H1 (cell line): ENCODE measurements at regions not wholly inside any gene's neighbourhood (a gene's known extent, or its start where the extent isn't known, plus 50 kb on each side); places are given as distances from the start of the nearest gene placed in this dataset.

Source experiments
- ASH2L ChIP-seq: fragments of 200-600, 300-600 bp; sonication (generic); IDR thresholded peaks from one replicate; pipeline ENCODE4 v1.7.1; 2017; ENCODE audit warnings: low read length
- EP300 ChIP-seq, 2 experiments: IDR thresholded peaks; 1 replicate in 1 of 2; 2 replicates in 1 of 2; pipeline ENCODE4 v1.6.1; 2011 to 2012; ENCODE audit warnings: low read depth in 2 of 2, low read length in 2 of 2, mild to moderate bottlenecking in 2 of 2, borderline replicate concordance in 1 of 2, inconsistent platforms in 1 of 2, moderate library complexity in 1 of 2
- GABPA ChIP-seq: IDR thresholded peaks from 2 replicates; pipeline ENCODE4 v1.6.1; 2011; ENCODE audit warnings: mild to moderate bottlenecking, low read length, moderate library complexity, borderline replicate concordance; ENCODE audit not compliant: insufficient read depth
- POLR2A ChIP-seq, 2 experiments: IDR thresholded peaks; 1 replicate in 1 of 2; 2 replicates in 1 of 2; pipeline ENCODE4 v1.6.1; 2011; ENCODE audit warnings: low read depth in 2 of 2, low read length in 2 of 2, mild to moderate bottlenecking in 2 of 2; ENCODE audit errors: control extremely low read depth in 1 of 2
- SAP30 ChIP-seq: fragments of 300-600 bp; sonication (generic); IDR thresholded peaks from 2 replicates; pipeline ENCODE4 v1.7.1; 2012; ENCODE audit warnings: low read length, moderate library complexity, mild to moderate bottlenecking, inconsistent platforms; ENCODE audit not compliant: insufficient read depth, insufficient replicate concordance
- SIX5 ChIP-seq: IDR thresholded peaks from 2 replicates; pipeline ENCODE4 v1.6.1; 2011; ENCODE audit warnings: mild to moderate bottlenecking, low read depth, low read length
- TEAD4 ChIP-seq: IDR thresholded peaks from 2 replicates; pipeline ENCODE4 v1.6.1; 2012; ENCODE audit warnings: low read depth, low read length, inconsistent platforms, mixed read lengths
- TF ChIP-seq, protein P1 (sequence below): fragments of 300-600 bp; sonication (generic); IDR thresholded peaks from 2 replicates; pipeline ENCODE4 v1.7.1; 2012; ENCODE audit warnings: low read length, moderate library complexity, mild to moderate bottlenecking, inconsistent platforms; ENCODE audit not compliant: insufficient replicate concordance

DNA sequence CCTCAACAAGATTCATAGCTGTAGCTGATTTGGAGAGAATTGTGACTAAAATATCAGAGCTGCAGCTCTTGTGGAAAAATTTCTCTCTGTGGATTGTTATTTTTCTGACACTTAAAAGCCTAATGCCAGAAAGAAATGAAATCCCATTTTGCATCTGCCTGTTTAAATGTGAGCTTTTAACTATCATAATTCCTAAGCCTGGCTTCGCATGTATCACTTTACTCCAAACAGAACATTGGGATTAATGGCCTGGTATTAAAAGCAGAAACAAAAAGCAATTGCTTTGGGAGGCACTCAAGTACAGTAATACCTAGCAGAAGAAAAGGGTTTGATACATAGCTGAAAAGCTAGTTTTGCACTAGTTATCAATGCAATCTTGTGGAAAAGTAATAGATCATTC is 164.2 kb upstream of the FSHR start (continued):
- TF ChIP-seq, protein P1, sequence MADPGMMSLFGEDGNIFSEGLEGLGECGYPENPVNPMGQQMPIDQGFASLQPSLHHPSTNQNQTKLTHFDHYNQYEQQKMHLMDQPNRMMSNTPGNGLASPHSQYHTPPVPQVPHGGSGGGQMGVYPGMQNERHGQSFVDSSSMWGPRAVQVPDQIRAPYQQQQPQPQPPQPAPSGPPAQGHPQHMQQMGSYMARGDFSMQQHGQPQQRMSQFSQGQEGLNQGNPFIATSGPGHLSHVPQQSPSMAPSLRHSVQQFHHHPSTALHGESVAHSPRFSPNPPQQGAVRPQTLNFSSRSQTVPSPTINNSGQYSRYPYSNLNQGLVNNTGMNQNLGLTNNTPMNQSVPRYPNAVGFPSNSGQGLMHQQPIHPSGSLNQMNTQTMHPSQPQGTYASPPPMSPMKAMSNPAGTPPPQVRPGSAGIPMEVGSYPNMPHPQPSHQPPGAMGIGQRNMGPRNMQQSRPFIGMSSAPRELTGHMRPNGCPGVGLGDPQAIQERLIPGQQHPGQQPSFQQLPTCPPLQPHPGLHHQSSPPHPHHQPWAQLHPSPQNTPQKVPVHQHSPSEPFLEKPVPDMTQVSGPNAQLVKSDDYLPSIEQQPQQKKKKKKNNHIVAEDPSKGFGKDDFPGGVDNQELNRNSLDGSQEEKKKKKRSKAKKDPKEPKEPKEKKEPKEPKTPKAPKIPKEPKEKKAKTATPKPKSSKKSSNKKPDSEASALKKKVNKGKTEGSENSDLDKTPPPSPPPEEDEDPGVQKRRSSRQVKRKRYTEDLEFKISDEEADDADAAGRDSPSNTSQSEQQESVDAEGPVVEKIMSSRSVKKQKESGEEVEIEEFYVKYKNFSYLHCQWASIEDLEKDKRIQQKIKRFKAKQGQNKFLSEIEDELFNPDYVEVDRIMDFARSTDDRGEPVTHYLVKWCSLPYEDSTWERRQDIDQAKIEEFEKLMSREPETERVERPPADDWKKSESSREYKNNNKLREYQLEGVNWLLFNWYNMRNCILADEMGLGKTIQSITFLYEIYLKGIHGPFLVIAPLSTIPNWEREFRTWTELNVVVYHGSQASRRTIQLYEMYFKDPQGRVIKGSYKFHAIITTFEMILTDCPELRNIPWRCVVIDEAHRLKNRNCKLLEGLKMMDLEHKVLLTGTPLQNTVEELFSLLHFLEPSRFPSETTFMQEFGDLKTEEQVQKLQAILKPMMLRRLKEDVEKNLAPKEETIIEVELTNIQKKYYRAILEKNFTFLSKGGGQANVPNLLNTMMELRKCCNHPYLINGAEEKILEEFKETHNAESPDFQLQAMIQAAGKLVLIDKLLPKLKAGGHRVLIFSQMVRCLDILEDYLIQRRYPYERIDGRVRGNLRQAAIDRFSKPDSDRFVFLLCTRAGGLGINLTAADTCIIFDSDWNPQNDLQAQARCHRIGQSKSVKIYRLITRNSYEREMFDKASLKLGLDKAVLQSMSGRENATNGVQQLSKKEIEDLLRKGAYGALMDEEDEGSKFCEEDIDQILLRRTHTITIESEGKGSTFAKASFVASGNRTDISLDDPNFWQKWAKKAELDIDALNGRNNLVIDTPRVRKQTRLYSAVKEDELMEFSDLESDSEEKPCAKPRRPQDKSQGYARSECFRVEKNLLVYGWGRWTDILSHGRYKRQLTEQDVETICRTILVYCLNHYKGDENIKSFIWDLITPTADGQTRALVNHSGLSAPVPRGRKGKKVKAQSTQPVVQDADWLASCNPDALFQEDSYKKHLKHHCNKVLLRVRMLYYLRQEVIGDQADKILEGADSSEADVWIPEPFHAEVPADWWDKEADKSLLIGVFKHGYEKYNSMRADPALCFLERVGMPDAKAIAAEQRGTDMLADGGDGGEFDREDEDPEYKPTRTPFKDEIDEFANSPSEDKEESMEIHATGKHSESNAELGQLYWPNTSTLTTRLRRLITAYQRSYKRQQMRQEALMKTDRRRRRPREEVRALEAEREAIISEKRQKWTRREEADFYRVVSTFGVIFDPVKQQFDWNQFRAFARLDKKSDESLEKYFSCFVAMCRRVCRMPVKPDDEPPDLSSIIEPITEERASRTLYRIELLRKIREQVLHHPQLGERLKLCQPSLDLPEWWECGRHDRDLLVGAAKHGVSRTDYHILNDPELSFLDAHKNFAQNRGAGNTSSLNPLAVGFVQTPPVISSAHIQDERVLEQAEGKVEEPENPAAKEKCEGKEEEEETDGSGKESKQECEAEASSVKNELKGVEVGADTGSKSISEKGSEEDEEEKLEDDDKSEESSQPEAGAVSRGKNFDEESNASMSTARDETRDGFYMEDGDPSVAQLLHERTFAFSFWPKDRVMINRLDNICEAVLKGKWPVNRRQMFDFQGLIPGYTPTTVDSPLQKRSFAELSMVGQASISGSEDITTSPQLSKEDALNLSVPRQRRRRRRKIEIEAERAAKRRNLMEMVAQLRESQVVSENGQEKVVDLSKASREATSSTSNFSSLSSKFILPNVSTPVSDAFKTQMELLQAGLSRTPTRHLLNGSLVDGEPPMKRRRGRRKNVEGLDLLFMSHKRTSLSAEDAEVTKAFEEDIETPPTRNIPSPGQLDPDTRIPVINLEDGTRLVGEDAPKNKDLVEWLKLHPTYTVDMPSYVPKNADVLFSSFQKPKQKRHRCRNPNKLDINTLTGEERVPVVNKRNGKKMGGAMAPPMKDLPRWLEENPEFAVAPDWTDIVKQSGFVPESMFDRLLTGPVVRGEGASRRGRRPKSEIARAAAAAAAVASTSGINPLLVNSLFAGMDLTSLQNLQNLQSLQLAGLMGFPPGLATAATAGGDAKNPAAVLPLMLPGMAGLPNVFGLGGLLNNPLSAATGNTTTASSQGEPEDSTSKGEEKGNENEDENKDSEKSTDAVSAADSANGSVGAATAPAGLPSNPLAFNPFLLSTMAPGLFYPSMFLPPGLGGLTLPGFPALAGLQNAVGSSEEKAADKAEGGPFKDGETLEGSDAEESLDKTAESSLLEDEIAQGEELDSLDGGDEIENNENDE, result no peak
- no peak for TF ChIP-seq GABPA
- no peak for TF ChIP-seq POLR2A (IDR thresholded peaks at IDR 0.05; ENCODE audit: control extremely low read depth in 1 of 2, low read depth in 2 of 2, low read length in 2 of 2)
- no peak for TF ChIP-seq TEAD4
- no peak for TF ChIP-seq SIX5
- TF ChIP-seq ASH2L, result no peak
- TF ChIP-seq EP300 (IDR thresholded peaks at IDR 0.05; ENCODE audit: borderline replicate concordance in 1 of 2, low read depth in 2 of 2, low read length in 2 of 2), result no peak
- no peak for TF ChIP-seq SAP30
